GM19468 (cell line): ENCODE measurements at regions not wholly inside any gene's neighbourhood (a gene's known extent, or its start where the extent isn't known, plus 50 kb on each side); places are given as distances from the start of the nearest gene placed in this dataset.
"Not testable (repeated sequence)": the region's sequence is repeated elsewhere in the genome, so short reads cannot be mapped to it uniquely, and the experiment has no call there.

Source experiments
- ATAC-seq: cut with Tn5 transposase; IDR thresholded peaks from one replicate; pipeline ENCODE4 v1.9.1; 2021; ENCODE audit warnings: mild to moderate bottlenecking, moderate library complexity, moderate number of reproducible peaks; ENCODE audit not compliant: unreplicated experiment; ENCODE audit errors: extremely low read depth

GRCh38 chr6:113755449-113756289, 101.5 kb upstream of the MARCKS start:
- peak; percentile 86 for ATAC-seq

GRCh38 chr6:113756290-113756665, 100.9 kb upstream of the MARCKS start:
- ATAC-seq = no peak

GRCh38 chr6:113758214-113758613, 98.9 kb upstream of the MARCKS start:
- no peak for ATAC-seq

- ATAC-seq = no peak
Observed at GRCh38 chr6:113758826-113759574, 98.1 kb upstream of the MARCKS start.

GRCh38 chr6:113762641-113763040, 94.5 kb upstream of the MARCKS start:
- ATAC-seq = no peak

GRCh38 chr6:113763311-113763766, 93.8 kb upstream of the MARCKS start:
- no peak for ATAC-seq

- ATAC-seq = no peak
Observed at GRCh38 chr6:113763876-113764275, 93.3 kb upstream of the MARCKS start.

GRCh38 chr6:113765909-113766308, 91.2 kb upstream of the MARCKS start:
- no peak for ATAC-seq

- no peak for ATAC-seq
Observed at GRCh38 chr6:113767985-113768384, 89.2 kb upstream of the MARCKS start.

- ATAC-seq = no peak
Observed at GRCh38 chr6:113772961-113773360, 84.2 kb upstream of the MARCKS start.

- no peak for ATAC-seq
Observed at GRCh38 chr6:113774127-113774825, 82.9 kb upstream of the MARCKS start.

- no peak for ATAC-seq
Observed at GRCh38 chr6:113776998-113777397, 80.1 kb upstream of the MARCKS start.

GRCh38 chr6:113777601-113778000, 79.5 kb upstream of the MARCKS start:
- ATAC-seq = no peak

GRCh38 chr6:113779656-113780055, 77.5 kb upstream of the MARCKS start:
- ATAC-seq = no peak

GRCh38 chr6:113782636-113783035, 74.5 kb upstream of the MARCKS start:
- ATAC-seq = no peak

- no peak for ATAC-seq
Observed at GRCh38 chr6:113786168-113786567, 71.0 kb upstream of the MARCKS start.

- ATAC-seq = no peak
Observed at GRCh38 chr6:113788586-113788985, 68.6 kb upstream of the MARCKS start.

GRCh38 chr6:113791225-113791624, 65.9 kb upstream of the MARCKS start:
- not testable (repeated sequence) for ATAC-seq

- ATAC-seq = not testable (repeated sequence)
Observed at GRCh38 chr6:113795371-113795770, 61.8 kb upstream of the MARCKS start.

GRCh38 chr6:113796038-113796437, 61.1 kb upstream of the MARCKS start:
- no peak for ATAC-seq

- no peak for ATAC-seq
Observed at GRCh38 chr6:113802779-113803178, 54.4 kb upstream of the MARCKS start.
